ENCODE measurements at regions not wholly inside any gene's neighbourhood (a gene's known extent, or its start where the extent isn't known, plus 50 kb on each side); places are given as distances from the start of the nearest gene placed in this dataset.
"Not testable (repeated sequence)": the region's sequence is repeated elsewhere in the genome, so short reads cannot be mapped to it uniquely, and the experiment has no call there.

DNA sequence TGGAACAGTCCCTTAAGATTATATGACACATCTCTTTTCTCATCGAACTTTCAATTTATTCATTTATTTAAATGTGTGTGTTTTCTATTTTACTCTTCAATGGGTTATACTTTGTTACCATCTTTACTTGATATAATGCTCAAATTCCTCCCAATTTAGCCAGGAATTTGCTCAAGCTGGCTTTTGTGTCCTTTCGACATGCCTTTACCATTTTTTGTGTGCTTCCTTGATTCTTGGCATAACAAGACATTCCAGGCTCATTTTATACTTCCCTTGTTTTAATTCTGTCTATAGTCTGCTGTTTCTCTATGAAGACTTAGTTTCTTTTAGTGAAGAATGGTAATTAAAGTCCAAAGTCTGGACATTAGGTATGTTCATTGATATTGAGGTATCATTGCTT, 315.8 kb downstream of the AEBP2 start:
- H3K9me3 ChIP-seq (ENCODE audit: insufficient read depth, low read depth, low read length): no peaks in the 10 kb centered on the region
- WGBS: 96% methylated on average over 1 of the region's 2 CpGs
- no peak overlapping the region for H3K4me3 ChIP-seq (ENCODE audit: low read length)
- H3K27me3 ChIP-seq (ENCODE audit: insufficient read depth, low read length): no peaks in the 10 kb centered on the region
- H3K36me3 ChIP-seq (ENCODE audit: insufficient read depth, low read length): no peaks in the 10 kb centered on the region
- H3K9ac ChIP-seq (ENCODE audit: low read depth, low read length): no peak overlapping the region
- no peak overlapping the region for H3K27ac ChIP-seq (ENCODE audit: low read depth, low read length)
- H3K4me1 ChIP-seq (ENCODE audit: insufficient read depth, low read length): no peaks in the 10 kb centered on the region

DNA sequence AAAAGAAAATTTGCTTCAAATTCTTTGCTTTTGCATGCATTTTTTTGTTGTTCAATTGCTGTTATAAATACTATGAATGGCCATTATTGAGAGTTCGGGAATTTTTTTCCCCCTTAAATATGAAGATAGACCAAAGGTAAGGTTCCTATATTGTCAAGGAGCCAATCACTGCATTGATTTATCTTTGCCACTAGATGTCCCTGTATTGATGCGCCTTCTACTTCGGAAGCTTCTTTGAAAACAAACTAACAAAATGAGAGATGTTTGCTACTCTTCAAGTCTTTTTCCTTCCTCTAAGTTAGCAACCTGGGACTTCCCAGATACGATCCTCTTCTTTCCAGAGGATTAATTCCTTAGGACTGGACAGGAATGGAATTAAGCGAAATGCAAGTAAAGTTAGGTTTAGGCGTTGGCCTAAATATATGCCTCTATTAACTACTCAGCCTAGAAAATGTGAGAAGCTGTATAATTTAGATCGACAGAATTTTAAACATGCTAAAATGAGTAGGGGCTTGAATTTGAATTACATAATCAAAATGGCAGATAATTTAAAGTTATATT, 318.1 kb downstream of the AEBP2 start:
- H3K4me1 ChIP-seq (ENCODE audit: insufficient read depth, low read length): no peaks in the 10 kb centered on the region
- H3K27me3 ChIP-seq (ENCODE audit: insufficient read depth, low read length): no peaks in the 10 kb centered on the region
- H3K4me3 ChIP-seq (ENCODE audit: low read length): no peak overlapping the region
- 50% methylated on average over 7 of the region's 7 CpGs for WGBS
- no peaks in the 10 kb centered on the region for H3K9me3 ChIP-seq (ENCODE audit: insufficient read depth, low read depth, low read length)
- H3K27ac ChIP-seq (ENCODE audit: low read depth, low read length): no peak overlapping the region
- H3K36me3 ChIP-seq (ENCODE audit: insufficient read depth, low read length): no peaks in the 10 kb centered on the region
- H3K9ac ChIP-seq (ENCODE audit: low read depth, low read length): no peak overlapping the region

DNA sequence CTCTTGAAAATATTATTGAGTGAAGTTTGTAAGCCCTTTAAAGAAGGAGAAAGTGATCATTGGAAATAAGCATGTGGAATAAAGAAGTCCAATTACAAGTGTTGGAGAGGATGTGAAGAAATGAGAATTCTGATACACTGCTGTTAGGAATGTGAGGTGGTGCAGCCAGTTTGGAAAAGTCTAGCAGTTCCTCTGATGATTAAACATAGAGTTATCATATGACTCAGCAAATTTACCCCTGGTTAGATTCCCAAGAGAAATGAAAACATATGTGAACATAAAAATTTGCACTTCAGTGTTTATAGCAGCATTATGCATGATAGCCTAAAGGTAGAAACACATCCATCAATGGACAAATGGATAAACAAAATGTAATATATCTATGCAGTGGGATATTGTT, 319.9 kb downstream of the AEBP2 start:
- Histone ChIP-seq H3K27me3 (ENCODE audit: insufficient read depth, low read length) (no peaks in the 10 kb centered on the region), H3K27ac (ENCODE audit: low read depth, low read length) (no peak overlapping the region), H3K4me1 (ENCODE audit: insufficient read depth, low read length) (no peaks in the 10 kb centered on the region), H3K9ac (ENCODE audit: low read depth, low read length) (no peak overlapping the region), H3K36me3 (ENCODE audit: insufficient read depth, low read length) (no peaks in the 10 kb centered on the region), H3K9me3 (ENCODE audit: insufficient read depth, low read depth, low read length) (no peaks in the 10 kb centered on the region), H3K4me3 (ENCODE audit: low read length) (no peak overlapping the region)

DNA sequence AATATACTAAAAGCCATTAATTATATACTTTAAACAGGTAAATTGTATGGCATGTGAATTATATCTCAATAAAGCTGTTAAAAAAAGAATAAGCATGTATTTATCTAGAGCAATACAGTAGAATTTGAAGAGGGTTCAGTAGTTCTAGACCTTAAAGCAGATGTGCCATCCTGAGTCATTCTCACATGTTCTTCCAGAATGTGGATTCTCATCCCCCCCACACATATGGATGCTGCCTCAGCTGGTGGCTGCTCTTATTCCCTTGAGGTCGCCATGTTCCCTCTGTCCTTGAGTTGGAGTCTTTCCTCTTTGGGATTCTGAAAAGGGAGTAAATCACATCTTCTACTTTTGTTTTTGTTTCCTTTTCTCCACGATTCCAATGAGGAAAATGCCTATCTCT, 321.3 kb downstream of the AEBP2 start:
- WGBS: no CpG with 5 or more reads among the region's 2 CpGs
- Histone ChIP-seq H3K36me3 (ENCODE audit: insufficient read depth, low read length) (no peaks in the 10 kb centered on the region), H3K4me1 (ENCODE audit: insufficient read depth, low read length) (no peaks in the 10 kb centered on the region), H3K4me3 (ENCODE audit: low read length) (no peak overlapping the region), H3K27me3 (ENCODE audit: insufficient read depth, low read length) (no peaks in the 10 kb centered on the region), H3K9ac (ENCODE audit: low read depth, low read length) (no peak overlapping the region), H3K27ac (ENCODE audit: low read depth, low read length) (no peak overlapping the region), H3K9me3 (ENCODE audit: insufficient read depth, low read depth, low read length) (no peaks in the 10 kb centered on the region)

DNA sequence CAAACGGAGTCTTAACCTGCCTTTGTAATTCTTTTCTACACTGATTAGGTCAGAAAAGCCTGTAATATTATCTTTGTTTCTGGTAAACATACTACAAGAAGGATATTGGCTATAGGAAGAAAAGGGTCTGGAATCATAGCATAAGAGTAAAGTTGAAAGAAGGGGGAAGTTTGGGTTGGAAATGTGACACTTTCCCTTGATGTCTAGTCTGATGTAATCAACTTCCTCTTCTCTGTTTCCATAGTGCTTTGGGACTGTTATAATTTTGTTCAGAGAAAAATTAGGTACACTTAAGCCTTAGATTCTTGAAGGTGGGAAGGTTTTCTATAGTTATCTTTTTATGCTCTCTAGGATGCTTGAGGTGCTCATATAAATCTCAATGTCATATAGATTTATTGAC, 322.2 kb downstream of the AEBP2 start:
- Histone ChIP-seq H3K9me3 (ENCODE audit: insufficient read depth, low read depth, low read length) (no peaks in the 10 kb centered on the region), H3K27ac (ENCODE audit: low read depth, low read length) (no peak overlapping the region)

DNA sequence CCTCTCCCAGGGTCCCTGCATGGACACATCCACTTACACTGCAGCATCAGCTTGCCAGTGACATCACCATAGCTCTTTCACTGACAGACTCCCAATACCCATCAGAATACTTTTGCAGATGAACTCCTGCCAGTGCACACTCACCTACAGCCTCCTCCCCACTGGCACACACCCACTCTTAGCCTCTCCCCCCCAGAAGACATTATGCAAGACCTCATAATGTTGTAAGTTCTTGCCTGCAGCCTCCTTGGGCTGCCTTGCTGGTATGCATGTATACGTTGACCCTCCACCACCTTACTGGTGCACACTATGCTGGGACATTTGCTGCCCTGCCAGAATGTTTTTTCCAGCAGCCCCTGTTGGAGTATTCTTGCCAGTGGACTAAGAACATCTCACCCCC, 324.2 kb downstream of the AEBP2 start:
- H3K4me3 ChIP-seq (ENCODE audit: low read length): no peak overlapping the region
- WGBS: 96% methylated on average over 1 of the region's 1 CpG
- no peak overlapping the region for H3K27ac ChIP-seq (ENCODE audit: low read depth, low read length)
- H3K9ac ChIP-seq (ENCODE audit: low read depth, low read length): no peak overlapping the region
- no peaks in the 10 kb centered on the region for H3K4me1 ChIP-seq (ENCODE audit: insufficient read depth, low read length)
- no peaks in the 10 kb centered on the region for H3K27me3 ChIP-seq (ENCODE audit: insufficient read depth, low read length)
- no peaks in the 10 kb centered on the region for H3K9me3 ChIP-seq (ENCODE audit: insufficient read depth, low read depth, low read length)
- no peaks in the 10 kb centered on the region for H3K36me3 ChIP-seq (ENCODE audit: insufficient read depth, low read length)

More for the DNA sequence above, 322.2 kb downstream of the AEBP2 start:
- no CpG with 5 or more reads among the region's 1 CpG for WGBS
- H3K4me1 ChIP-seq (ENCODE audit: insufficient read depth, low read length): no peaks in the 10 kb centered on the region
- H3K36me3 ChIP-seq (ENCODE audit: insufficient read depth, low read length): no peaks in the 10 kb centered on the region
- H3K4me3 ChIP-seq (ENCODE audit: low read length): no peak overlapping the region
- H3K27me3 ChIP-seq (ENCODE audit: insufficient read depth, low read length): no peaks in the 10 kb centered on the region
- H3K9ac ChIP-seq (ENCODE audit: low read depth, low read length): no peak overlapping the region

DNA sequence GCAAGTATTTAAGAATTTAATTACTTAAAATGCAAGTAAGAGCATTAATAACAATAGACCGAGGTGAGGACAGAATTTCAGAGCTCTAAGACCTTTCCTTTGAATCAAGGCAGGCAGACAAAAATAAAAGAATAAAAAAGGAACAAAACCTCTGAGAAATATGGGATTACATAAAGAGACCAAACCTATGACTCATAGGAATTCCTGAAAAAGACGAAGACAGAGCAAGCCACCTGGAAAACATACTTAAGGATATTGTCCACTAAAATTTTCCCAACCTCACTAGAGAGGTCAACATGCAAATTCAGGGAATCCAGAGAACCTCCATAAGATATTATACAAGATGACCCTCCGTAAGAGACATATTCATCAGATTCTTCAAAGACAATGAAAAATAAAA, 325.1 kb downstream of the AEBP2 start:
- Histone ChIP-seq H3K27ac (ENCODE audit: low read depth, low read length) (no peak overlapping the region), H3K36me3 (ENCODE audit: insufficient read depth, low read length) (no peaks in the 10 kb centered on the region), H3K4me1 (ENCODE audit: insufficient read depth, low read length) (no peaks in the 10 kb centered on the region), H3K9me3 (ENCODE audit: insufficient read depth, low read depth, low read length) (no peaks in the 10 kb centered on the region), H3K27me3 (ENCODE audit: insufficient read depth, low read length) (no peaks in the 10 kb centered on the region), H3K4me3 (ENCODE audit: low read length) (no peak overlapping the region), H3K9ac (ENCODE audit: low read depth, low read length) (no peak overlapping the region)
- WGBS: 93% methylated on average over 2 of the region's 3 CpGs

DNA sequence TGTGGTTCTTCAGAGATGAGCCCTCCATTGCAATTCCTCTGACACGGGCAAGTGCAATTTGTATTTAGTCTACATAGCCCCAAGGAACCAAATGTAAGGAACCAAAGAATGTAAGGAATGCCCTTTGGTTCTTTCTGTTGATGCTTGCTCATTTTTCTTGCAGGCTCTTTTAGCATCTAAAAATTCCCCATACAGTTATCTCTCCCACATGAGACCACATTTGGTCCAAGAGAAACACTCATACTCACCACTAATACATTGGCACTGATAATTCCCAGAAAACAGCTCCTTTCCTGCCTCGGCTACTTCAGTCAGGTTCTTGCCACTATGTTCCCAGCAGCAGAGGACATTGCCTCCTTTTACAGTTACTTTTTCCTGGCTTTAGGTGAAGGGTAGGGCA, 332.6 kb downstream of the AEBP2 start:
- no peak overlapping the region for H3K4me3 ChIP-seq (ENCODE audit: low read length)
- H3K36me3 ChIP-seq (ENCODE audit: insufficient read depth, low read length): no peaks in the 10 kb centered on the region
- no peak overlapping the region for H3K9ac ChIP-seq (ENCODE audit: low read depth, low read length)
- peaks cover 4% of the 10 kb centered on the region; the same call in 1 of the 2 replicates for H3K4me1 ChIP-seq (ENCODE audit: insufficient read depth, low read length)
- H3K27me3 ChIP-seq (ENCODE audit: insufficient read depth, low read length): no peaks in the 10 kb centered on the region
- no peaks in the 10 kb centered on the region for H3K9me3 ChIP-seq (ENCODE audit: insufficient read depth, low read depth, low read length)
- WGBS: 74% methylated on average over 2 of the region's 2 CpGs
- no peak overlapping the region for H3K27ac ChIP-seq (ENCODE audit: low read depth, low read length)

DNA sequence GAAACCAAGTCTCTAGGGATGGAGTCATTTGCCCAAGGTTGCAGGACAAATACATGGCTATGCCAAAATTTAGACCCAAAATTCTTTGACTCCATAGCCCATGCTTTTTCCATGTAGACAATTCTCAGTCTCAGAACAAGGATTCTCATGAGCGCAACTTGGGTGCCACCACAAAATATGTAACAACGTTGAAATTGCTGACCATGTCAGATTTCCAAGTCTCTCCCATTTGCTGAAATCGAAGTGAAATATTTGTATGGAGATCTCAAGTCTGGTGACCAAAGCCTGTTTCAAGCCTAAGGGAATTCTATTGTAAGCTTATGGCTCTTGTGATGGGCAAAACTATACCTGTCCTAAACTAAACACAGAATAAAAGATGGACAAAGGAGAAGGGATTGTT, 333.5 kb downstream of the AEBP2 start:
- Histone ChIP-seq H3K4me3 (ENCODE audit: low read length) (no peak overlapping the region), H3K27ac (ENCODE audit: low read depth, low read length) (no peak overlapping the region), H3K9ac (ENCODE audit: low read depth, low read length) (no peak overlapping the region), H3K27me3 (ENCODE audit: insufficient read depth, low read length) (no peaks in the 10 kb centered on the region), H3K4me1 (ENCODE audit: insufficient read depth, low read length) (peaks cover 4% of the 10 kb centered on the region; the same call in 1 of the 2 replicates), H3K36me3 (ENCODE audit: insufficient read depth, low read length) (no peaks in the 10 kb centered on the region), H3K9me3 (ENCODE audit: insufficient read depth, low read depth, low read length) (no peaks in the 10 kb centered on the region)
- WGBS: 97% methylated on average over 3 of the region's 3 CpGs

DNA sequence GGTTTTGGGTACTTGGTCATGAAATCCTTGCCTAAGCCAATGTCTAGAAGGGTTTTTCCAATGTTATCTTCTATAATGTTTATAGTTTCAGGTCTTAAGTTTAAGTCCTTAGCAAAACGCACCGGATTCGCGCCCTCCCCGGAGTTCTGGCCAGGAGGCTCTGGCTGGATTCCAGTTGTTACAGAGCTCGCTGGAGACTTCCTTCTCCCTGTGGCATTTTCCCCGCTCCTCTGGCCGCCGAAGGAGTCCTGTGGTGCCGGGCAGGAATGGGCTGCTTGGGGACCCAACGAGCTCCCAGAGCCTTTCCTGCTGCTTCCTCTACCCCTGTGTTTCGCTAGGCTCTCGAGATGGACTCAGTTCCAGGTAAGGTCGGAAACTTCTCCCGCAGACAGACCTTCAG, 335.9 kb downstream of the AEBP2 start:
- WGBS: 95% methylated on average over 15 of the region's 15 CpGs
- Histone ChIP-seq H3K9ac (ENCODE audit: low read depth, low read length) (no peak overlapping the region), H3K4me1 (ENCODE audit: insufficient read depth, low read length) (peaks cover 14% of the 10 kb centered on the region), H3K27me3 (ENCODE audit: insufficient read depth, low read length) (no peaks in the 10 kb centered on the region), H3K4me3 (ENCODE audit: low read length) (no peak overlapping the region), H3K27ac (ENCODE audit: low read depth, low read length) (no peak overlapping the region), H3K36me3 (ENCODE audit: insufficient read depth, low read length) (no peaks in the 10 kb centered on the region), H3K9me3 (ENCODE audit: insufficient read depth, low read depth, low read length) (no peaks in the 10 kb centered on the region)

DNA sequence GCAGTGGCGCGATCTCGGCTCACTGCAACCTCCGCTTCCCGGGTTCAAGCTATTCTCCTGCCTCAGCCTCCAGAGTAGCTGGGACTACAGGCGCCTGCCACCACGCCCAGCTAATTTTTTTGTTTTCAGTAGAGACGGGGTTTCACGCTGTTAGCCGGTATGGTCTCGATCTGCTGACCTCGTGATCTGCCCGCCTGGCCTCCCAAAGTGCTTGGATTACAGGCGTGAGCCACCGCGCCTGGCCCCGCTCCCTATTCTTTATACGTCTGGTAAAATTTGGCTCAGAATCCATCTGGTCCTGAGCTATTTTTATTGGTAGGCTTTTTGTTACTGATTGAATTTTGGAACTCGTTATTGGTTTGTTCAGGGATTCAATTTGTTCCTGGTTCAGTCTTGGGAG, 336.7 kb downstream of the AEBP2 start:
- H3K4me1 ChIP-seq (ENCODE audit: insufficient read depth, low read length): peaks cover 14% of the 10 kb centered on the region
- H3K27ac ChIP-seq (ENCODE audit: low read depth, low read length); H3K9me3 ChIP-seq (ENCODE audit: insufficient read depth, low read depth, low read length); H3K9ac ChIP-seq (ENCODE audit: low read depth, low read length); H3K4me3 ChIP-seq (ENCODE audit: low read length); H3K27me3 ChIP-seq (ENCODE audit: insufficient read depth, low read length); H3K36me3 ChIP-seq (ENCODE audit: insufficient read depth, low read length): not testable (repeated sequence)
- 97% methylated on average over 19 of the region's 19 CpGs for WGBS

DNA sequence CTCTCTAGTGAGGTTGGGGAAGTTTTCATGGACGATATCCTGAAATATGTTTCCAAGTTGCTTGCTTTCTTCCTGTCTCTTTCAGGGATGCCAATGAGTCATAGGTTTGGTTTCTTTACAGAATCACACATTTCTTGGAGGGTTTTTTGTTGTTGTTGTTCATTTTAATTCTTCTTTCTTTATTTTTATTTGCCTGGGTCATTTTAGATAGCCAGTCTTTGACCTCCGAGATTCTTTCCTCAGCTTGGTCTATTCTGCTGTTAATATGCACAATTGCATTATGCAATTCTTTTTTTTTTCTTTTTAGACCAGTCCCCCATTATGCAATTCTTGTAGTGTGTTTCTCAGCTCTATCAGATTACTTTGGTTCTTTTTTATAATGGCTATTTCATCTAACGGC, 338.9 kb downstream of the AEBP2 start:
- WGBS: 89% methylated on average over 3 of the region's 3 CpGs
- Histone ChIP-seq H3K27ac (ENCODE audit: low read depth, low read length) (no peak overlapping the region), H3K9ac (ENCODE audit: low read depth, low read length) (no peak overlapping the region), H3K27me3 (ENCODE audit: insufficient read depth, low read length) (no peaks in the 10 kb centered on the region), H3K4me1 (ENCODE audit: insufficient read depth, low read length) (peaks cover 10% of the 10 kb centered on the region), H3K4me3 (ENCODE audit: low read length) (no peak overlapping the region), H3K36me3 (ENCODE audit: insufficient read depth, low read length) (no peaks in the 10 kb centered on the region), H3K9me3 (ENCODE audit: insufficient read depth, low read depth, low read length) (no peaks in the 10 kb centered on the region)

Data from HUES64 (cell line).